ENCODE measurements at regions not wholly inside any gene's neighbourhood (a gene's known extent, or its start where the extent isn't known, plus 50 kb on each side); places are given as distances from the start of the nearest gene placed in this dataset.

DNA sequence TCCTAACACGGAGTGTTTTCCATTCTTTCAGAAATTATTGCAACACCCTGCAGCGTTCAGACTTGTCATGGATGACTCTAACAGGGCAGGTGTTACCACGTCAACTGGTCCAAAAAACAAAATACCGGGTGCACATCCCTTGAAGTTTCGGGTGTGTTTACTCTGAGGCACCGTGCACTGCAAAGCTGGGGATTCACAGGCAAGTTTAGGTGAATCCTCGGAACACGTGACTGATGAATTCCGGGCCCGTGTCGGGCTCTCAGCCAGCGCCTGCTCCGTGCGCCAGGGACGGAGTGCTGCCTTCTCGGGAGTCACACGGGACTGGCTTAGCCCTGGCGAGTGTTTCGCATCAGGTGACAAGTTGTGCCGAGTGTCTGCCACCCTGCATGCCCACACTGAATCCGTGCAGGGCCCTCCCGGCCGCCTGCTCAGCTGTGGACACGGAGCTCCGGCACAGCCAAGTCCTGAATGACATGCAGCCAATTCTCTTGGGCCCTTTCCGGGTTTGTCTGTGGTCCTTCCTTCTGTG, 66.0 kb upstream of the IRX4 start:
- H3K9me3 ChIP-seq = no peaks in the 10 kb centered on the region
- H3K4me3 ChIP-seq = no peak overlapping the region
- no peak overlapping the region for H3K27ac ChIP-seq
- H3K27me3 ChIP-seq = no peaks in the 10 kb centered on the region
- TF ChIP-seq, protein P1, sequence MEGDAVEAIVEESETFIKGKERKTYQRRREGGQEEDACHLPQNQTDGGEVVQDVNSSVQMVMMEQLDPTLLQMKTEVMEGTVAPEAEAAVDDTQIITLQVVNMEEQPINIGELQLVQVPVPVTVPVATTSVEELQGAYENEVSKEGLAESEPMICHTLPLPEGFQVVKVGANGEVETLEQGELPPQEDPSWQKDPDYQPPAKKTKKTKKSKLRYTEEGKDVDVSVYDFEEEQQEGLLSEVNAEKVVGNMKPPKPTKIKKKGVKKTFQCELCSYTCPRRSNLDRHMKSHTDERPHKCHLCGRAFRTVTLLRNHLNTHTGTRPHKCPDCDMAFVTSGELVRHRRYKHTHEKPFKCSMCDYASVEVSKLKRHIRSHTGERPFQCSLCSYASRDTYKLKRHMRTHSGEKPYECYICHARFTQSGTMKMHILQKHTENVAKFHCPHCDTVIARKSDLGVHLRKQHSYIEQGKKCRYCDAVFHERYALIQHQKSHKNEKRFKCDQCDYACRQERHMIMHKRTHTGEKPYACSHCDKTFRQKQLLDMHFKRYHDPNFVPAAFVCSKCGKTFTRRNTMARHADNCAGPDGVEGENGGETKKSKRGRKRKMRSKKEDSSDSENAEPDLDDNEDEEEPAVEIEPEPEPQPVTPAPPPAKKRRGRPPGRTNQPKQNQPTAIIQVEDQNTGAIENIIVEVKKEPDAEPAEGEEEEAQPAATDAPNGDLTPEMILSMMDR (IDR thresholded peaks at IDR 0.05) = no peak
- FAIRE-seq = no peak
- intact Hi-C loops (cut with DNase I) = no loop called here
- no peaks in the 10 kb centered on the region for H3K4me1 ChIP-seq
- 72 to 89% methylated on average over 26 of the region's 26 CpGs for WGBS, 2 donors
- no peaks in the 10 kb centered on the region for H3K36me3 ChIP-seq
- peak in 1 of 4 donors; percentile 11 for ATAC-seq
- no peak for DNase-seq

GRCh38 chr5:1948111-1948510, 65.4 kb upstream of the IRX4 start:
- Histone ChIP-seq H3K27ac (no peak overlapping the region), H3K4me3 (no peak overlapping the region), H3K27me3 (no peaks in the 10 kb centered on the region), H3K4me1 (no peaks in the 10 kb centered on the region), H3K9me3 (no peaks in the 10 kb centered on the region), H3K36me3 (no peaks in the 10 kb centered on the region)
- WGBS, 2 donors = 71% methylated on average over 10 of the region's 10 CpGs
- ATAC-seq (no peak), FAIRE-seq (no peak), DNase-seq (no peak)
- intact Hi-C loops (cut with DNase I) = no loop called here
- TF ChIP-seq, protein P1 (IDR thresholded peaks at IDR 0.05) = no peak

DNA sequence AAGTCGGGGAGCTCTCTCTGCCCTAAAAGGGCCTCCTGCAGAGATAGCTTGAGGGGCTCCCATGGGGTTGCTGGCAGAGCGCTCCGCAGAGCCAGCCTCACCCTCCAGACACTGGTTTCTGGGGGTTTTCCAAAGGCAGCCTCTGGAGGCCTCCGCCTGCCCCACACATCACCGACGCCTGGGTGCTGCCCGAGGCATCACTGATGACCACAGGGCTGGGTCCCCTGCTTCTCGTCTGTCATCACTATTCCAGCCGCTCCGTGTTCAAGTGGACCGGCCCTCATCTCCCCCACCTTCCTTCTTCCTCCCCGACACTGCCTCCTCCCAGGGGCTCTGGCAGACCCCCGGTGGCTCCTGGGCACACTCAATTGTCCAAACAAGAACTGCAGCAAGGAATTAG, 64.1 kb upstream of the IRX4 start:
- H3K36me3 ChIP-seq = no peaks in the 10 kb centered on the region
- no peaks in the 10 kb centered on the region for H3K4me1 ChIP-seq
- intact Hi-C loops (cut with DNase I) = no loop called here
- 80 to 90% methylated on average over 13 of the region's 13 CpGs for WGBS, 2 donors
- H3K4me3 ChIP-seq = no peak overlapping the region
- no peak for DNase-seq
- H3K27me3 ChIP-seq = no peaks in the 10 kb centered on the region
- H3K9me3 ChIP-seq = no peaks in the 10 kb centered on the region
- no peak for ATAC-seq
- TF ChIP-seq, protein P1 (IDR thresholded peaks at IDR 0.05) = no peak
- H3K27ac ChIP-seq = no peak overlapping the region
- no peak for FAIRE-seq

DNA sequence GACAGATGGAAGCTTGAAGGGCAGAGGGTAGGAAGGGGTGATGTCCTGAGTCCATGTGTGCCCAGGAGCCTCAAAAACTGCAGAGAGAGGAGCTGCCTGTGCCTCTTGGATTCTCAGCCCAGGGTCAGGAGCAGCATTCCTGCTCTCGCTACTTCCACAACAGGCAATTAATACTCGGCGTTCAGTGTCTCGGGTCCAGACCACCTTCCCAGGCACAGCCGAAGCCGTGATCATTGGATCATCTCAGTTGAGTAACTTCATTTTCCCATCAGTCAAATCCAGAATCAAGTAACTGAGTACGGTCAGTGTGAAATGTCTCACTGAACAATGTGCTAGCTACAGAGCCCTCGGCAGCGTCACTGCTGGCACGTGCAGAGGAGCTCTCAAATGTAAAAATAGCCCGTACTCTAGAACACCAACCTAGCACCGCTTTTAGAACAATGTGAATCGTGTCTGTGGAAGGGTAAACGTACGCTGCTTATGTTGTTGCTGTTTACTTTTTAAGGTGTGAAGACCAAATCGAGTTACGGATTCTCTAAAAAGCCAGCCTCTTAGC, 63.5 kb upstream of the IRX4 start:
- no peak for DNase-seq
- TF ChIP-seq, protein P1 (IDR thresholded peaks at IDR 0.05) = no peak
- no peak for ATAC-seq
- Histone ChIP-seq H3K36me3 (no peaks in the 10 kb centered on the region), H3K4me3 (no peak overlapping the region), H3K27me3 (no peaks in the 10 kb centered on the region), H3K9me3 (no peaks in the 10 kb centered on the region), H3K4me1 (no peaks in the 10 kb centered on the region), H3K27ac (no peak overlapping the region)
- intact Hi-C loops (cut with DNase I) = no loop called here
- 84 to 86% methylated on average over 17 of the region's 17 CpGs for WGBS, 2 donors
- no peak for FAIRE-seq

GRCh38 chr5:1945606-1946005, 62.9 kb upstream of the IRX4 start:
- Histone ChIP-seq H3K9me3 (no peaks in the 10 kb centered on the region), H3K4me3 (no peak overlapping the region), H3K4me1 (no peaks in the 10 kb centered on the region), H3K36me3 (no peaks in the 10 kb centered on the region), H3K27ac (no peak overlapping the region), H3K27me3 (no peaks in the 10 kb centered on the region)
- ATAC-seq (no peak), FAIRE-seq (no peak), DNase-seq (peak in 1 of 6 donors; percentile 57)
- WGBS, 2 donors = 82 to 91% methylated on average over 13 of the region's 13 CpGs
- intact Hi-C loops (cut with DNase I) = no loop called here
- TF ChIP-seq, protein P1 (IDR thresholded peaks at IDR 0.05) = no peak
